Trophoblast cell (in vitro differentiated cells and primary cell): ENCODE measurements at regions not wholly inside any gene's neighbourhood (a gene's known extent, or its start where the extent isn't known, plus 50 kb on each side); places are given as distances from the start of the nearest gene placed in this dataset.

Source experiments
- DNase-seq, 2 donors: peaks; one replicate each; pipeline ENCODE4 v3.0.0-alpha.2; 2016
- H2AFZ ChIP-seq: 2 replicates; pipeline ENCODE4 v1.6.1; 2013; ENCODE audit warnings: low read length, moderate library complexity, mild to moderate bottlenecking; ENCODE audit not compliant: insufficient read depth, poor library complexity
- H2AK5ac ChIP-seq: 2 replicates; pipeline ENCODE4 v1.6.1; 2013; ENCODE audit warnings: mild to moderate bottlenecking, low read length
- H2BK120ac ChIP-seq: 2 replicates; pipeline ENCODE4 v1.6.1; 2013; ENCODE audit warnings: low read length, mild to moderate bottlenecking, moderate library complexity; ENCODE audit not compliant: insufficient read depth, poor library complexity
- H2BK12ac ChIP-seq: 2 replicates; pipeline ENCODE4 v1.6.1; 2013; ENCODE audit warnings: mild to moderate bottlenecking, low read length, moderate library complexity
- H2BK5ac ChIP-seq: 2 replicates; pipeline ENCODE4 v1.6.1; 2013; ENCODE audit warnings: low read length, low read depth, moderate library complexity, mild to moderate bottlenecking; ENCODE audit not compliant: poor library complexity
- H3K14ac ChIP-seq: 2 replicates; pipeline ENCODE4 v1.6.1; 2013; ENCODE audit warnings: mild to moderate bottlenecking, low read length
- H3K18ac ChIP-seq: 2 replicates; pipeline ENCODE4 v1.6.1; 2013; ENCODE audit warnings: mild to moderate bottlenecking, low read length
- H3K23ac ChIP-seq: 2 replicates; pipeline ENCODE4 v1.6.1; 2013; ENCODE audit warnings: low read length
- H3K27ac ChIP-seq: 2 replicates; pipeline ENCODE4 v1.5.1; 2013; ENCODE audit warnings: low read depth, mild to moderate bottlenecking, inconsistent platforms, low read length, moderate library complexity
- H3K27me3 ChIP-seq: 2 replicates; pipeline ENCODE4 v1.6.1; 2013; ENCODE audit warnings: inconsistent platforms, mild to moderate bottlenecking, low read length, moderate library complexity; ENCODE audit not compliant: insufficient read depth
- H3K36me3 ChIP-seq, 2 experiments: 1 replicate in 1 of 2; 2 replicates in 1 of 2; pipeline ENCODE4 v1.6.1; 2013; ENCODE audit warnings: low read length in 2 of 2, mild to moderate bottlenecking in 2 of 2, moderate library complexity in 1 of 2; ENCODE audit not compliant: insufficient read depth in 2 of 2, control insufficient read depth in 1 of 2
- H3K4ac ChIP-seq: 2 replicates; pipeline ENCODE4 v1.6.1; 2013; ENCODE audit warnings: low read depth, mild to moderate bottlenecking, low read length, moderate library complexity
- H3K4me1 ChIP-seq, 2 experiments: 1 replicate in 1 of 2; 2 replicates in 1 of 2; pipeline ENCODE4 v1.6.1; 2013; ENCODE audit warnings: low read length in 2 of 2, mild to moderate bottlenecking in 2 of 2, moderate library complexity in 1 of 2; ENCODE audit not compliant: insufficient read depth in 2 of 2, control insufficient read depth in 1 of 2
- H3K4me2 ChIP-seq: 2 replicates; pipeline ENCODE4 v1.6.1; 2013; ENCODE audit warnings: inconsistent platforms, mild to moderate bottlenecking, low read length, moderate library complexity
- H3K4me3 ChIP-seq: 2 replicates; pipeline ENCODE4 v1.5.1; 2013; ENCODE audit warnings: mild to moderate bottlenecking, low read depth, low read length, inconsistent platforms
- H3K79me1 ChIP-seq: one replicate; pipeline ENCODE4 v1.6.1; 2013; ENCODE audit warnings: low read length
- H3K79me2 ChIP-seq: 2 replicates; pipeline ENCODE4 v1.6.1; 2013; ENCODE audit warnings: low read length, mild to moderate bottlenecking; ENCODE audit not compliant: control insufficient read depth, insufficient read depth, poor library complexity
- H3K9ac ChIP-seq: 2 replicates; pipeline ENCODE4 v1.6.1; 2013; ENCODE audit warnings: mild to moderate bottlenecking, low read length
- H3K9me3 ChIP-seq: 2 replicates; pipeline ENCODE4 v1.6.1; 2013; ENCODE audit warnings: low read depth, mild to moderate bottlenecking, control low read depth, inconsistent platforms, low read length; ENCODE audit not compliant: insufficient read depth
- H4K12ac ChIP-seq: 2 replicates; pipeline ENCODE4 v1.6.1; 2013; ENCODE audit warnings: low read depth, mild to moderate bottlenecking, low read length, moderate library complexity
- H4K8ac ChIP-seq: 2 replicates; pipeline ENCODE4 v1.6.1; 2013; ENCODE audit warnings: low read depth, mild to moderate bottlenecking, low read length, moderate library complexity
- H4K91ac ChIP-seq: one replicate; pipeline ENCODE4 v1.6.1; 2013; ENCODE audit warnings: low read depth, mild to moderate bottlenecking, low read length, moderate library complexity
- WGBS: extraction: QIAGEN DNeasy Blood & Tissue Kit; methylation state at CpG from one replicate; pipeline ENCODE4 v1.1.7; 2013; ENCODE audit warnings: missing lambda C conversion rate; ENCODE audit not compliant: insufficient read length, insufficient coverage; ENCODE audit errors: extremely low coverage; 5-methylcytosine and 5-hydroxymethylcytosine counted together

DNA sequence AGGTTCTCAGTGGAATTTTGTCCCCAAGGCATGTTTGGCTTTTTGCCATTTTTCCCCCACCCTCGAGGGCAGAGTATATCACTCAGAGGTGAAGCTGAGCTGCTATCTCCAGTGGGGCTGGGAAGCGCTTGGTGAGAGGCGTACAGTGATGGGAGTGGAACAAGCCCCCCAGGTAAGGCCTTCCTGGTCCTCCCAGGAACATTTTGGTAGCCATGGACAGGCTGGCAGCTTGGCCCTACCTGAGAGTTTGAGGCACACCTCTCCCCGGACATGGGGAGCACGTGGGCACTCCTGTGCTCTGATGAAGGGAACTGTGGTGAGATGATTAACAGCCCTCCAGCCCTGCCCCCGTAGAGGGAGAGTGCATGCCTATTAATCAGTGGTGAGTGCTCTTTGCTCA, 99.3 kb downstream of the C1QL2 start:
- no peak overlapping the region for H4K12ac ChIP-seq
- no peak overlapping the region for H3K9ac ChIP-seq
- no peaks in the 10 kb centered on the region for H3K79me1 ChIP-seq
- no peak overlapping the region for H3K4ac ChIP-seq
- H2BK12ac ChIP-seq = no peak overlapping the region
- H2BK120ac ChIP-seq = no peak overlapping the region
- no peaks in the 10 kb centered on the region for H3K79me2 ChIP-seq
- H4K91ac ChIP-seq = no peak overlapping the region
- H3K27me3 ChIP-seq = no peaks in the 10 kb centered on the region
- H3K4me2 ChIP-seq = no peak overlapping the region
- no peak overlapping the region for H3K23ac ChIP-seq
- H3K4me3 ChIP-seq = no peak overlapping the region
- no peak overlapping the region for H2AK5ac ChIP-seq
- H4K8ac ChIP-seq = no peak overlapping the region
- H2BK5ac ChIP-seq = no peak overlapping the region
- H3K36me3 ChIP-seq = no peaks in the 10 kb centered on the region
- DNase-seq = no peak
- no peak overlapping the region for H3K18ac ChIP-seq
- WGBS = no CpG with 5 or more reads among the region's 6 CpGs
- peaks cover 4% of the 10 kb centered on the region for H3K9me3 ChIP-seq
- no peak overlapping the region for H3K14ac ChIP-seq
- H3K4me1 ChIP-seq = no peaks in the 10 kb centered on the region
- no peak overlapping the region for H2AFZ ChIP-seq
- H3K27ac ChIP-seq = no peak overlapping the region

DNA sequence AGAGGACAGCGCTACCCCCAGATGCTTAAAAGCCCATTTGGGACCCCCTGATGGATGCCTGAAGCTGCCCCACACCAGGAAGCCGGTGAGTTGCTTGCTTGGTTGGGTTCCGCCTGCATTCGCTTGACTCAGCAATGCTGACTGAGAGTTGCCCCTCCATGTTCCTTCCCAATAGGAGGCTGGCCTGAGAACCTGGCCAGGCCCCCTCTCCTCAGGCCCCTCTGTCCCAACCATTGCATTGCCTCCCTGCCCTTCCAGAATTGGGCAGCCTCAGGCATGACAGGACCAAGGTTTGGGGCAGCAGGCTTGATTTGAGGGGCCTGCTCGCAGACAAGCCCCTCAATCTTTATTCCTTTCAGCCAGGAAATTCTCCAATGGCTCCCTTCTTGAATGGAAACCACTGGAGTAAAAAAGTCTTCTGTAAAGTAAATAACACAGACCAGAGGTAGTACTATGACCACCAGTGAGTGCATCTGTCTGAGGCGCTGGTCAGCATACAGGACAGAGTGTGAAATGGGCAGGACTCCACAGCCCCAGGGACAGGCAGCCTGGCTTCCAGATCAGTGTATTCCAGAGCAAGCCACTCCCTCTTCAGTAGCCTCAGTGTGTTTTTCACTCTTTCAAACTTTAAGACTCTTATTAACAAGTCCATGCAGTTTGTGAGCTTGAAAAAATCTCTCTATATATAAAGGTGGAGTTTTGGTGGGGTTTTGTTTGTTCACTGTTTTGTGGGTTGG, 104.7 kb downstream of the C1QL2 start:
- Histone ChIP-seq H4K91ac (no peak overlapping the region), H3K4me3 (no peak overlapping the region), H2BK5ac (no peak overlapping the region), H3K27ac (no peak overlapping the region), H3K27me3 (no peaks in the 10 kb centered on the region), H3K4ac (no peak overlapping the region), H3K9me3 (peaks cover 4% of the 10 kb centered on the region), H3K79me1 (no peaks in the 10 kb centered on the region), H3K14ac (no peak overlapping the region), H2BK120ac (no peak overlapping the region), H4K8ac (no peak overlapping the region), H2AFZ (no peak overlapping the region), H2BK12ac (no peak overlapping the region), H3K4me1 (no peaks in the 10 kb centered on the region), H3K23ac (no peak overlapping the region), H3K4me2 (no peak overlapping the region), H4K12ac (no peak overlapping the region), H3K9ac (no peak overlapping the region), H3K36me3 (no peaks in the 10 kb centered on the region), H3K79me2 (no peaks in the 10 kb centered on the region), H3K18ac (no peak overlapping the region), H2AK5ac (no peak overlapping the region)
- DNase-seq = no peak
- WGBS = no CpG with 5 or more reads among the region's 6 CpGs

DNA sequence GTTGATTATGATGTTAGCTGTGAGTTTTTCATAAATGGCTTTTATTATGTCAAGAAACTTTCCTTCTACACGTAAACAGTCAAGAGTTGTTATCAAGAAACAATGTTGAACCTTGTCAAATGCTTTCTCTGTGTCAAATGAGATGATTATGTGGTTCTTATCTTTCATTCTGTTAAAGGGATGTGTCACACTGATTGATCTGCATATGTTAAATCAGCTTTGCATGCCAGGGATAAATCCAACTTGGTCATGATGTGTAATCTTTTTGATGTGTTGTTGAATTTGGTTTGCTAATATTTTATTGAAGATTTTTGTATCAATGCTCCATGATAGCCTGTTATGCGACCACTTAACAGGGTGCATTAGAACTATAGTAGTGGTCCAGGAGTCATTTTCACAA, 107.3 kb downstream of the C1QL2 start:
- H2BK5ac ChIP-seq = no peak overlapping the region
- no peaks in the 10 kb centered on the region for H3K36me3 ChIP-seq
- H3K27me3 ChIP-seq = no peaks in the 10 kb centered on the region
- no peak overlapping the region for H3K23ac ChIP-seq
- H2BK12ac ChIP-seq = no peak overlapping the region
- H4K12ac ChIP-seq = no peak overlapping the region
- WGBS = no CpG with 5 or more reads among the region's 2 CpGs
- H3K18ac ChIP-seq = no peak overlapping the region
- no peak overlapping the region for H3K27ac ChIP-seq
- no peak overlapping the region for H2BK120ac ChIP-seq
- H3K9ac ChIP-seq = no peak overlapping the region
- no peak overlapping the region for H2AFZ ChIP-seq
- no peak overlapping the region for H2AK5ac ChIP-seq
- H3K4me3 ChIP-seq = no peak overlapping the region
- H4K91ac ChIP-seq = no peak overlapping the region
- DNase-seq = no peak
- H3K4me1 ChIP-seq = no peaks in the 10 kb centered on the region
- H4K8ac ChIP-seq = no peak overlapping the region
- H3K9me3 ChIP-seq = peaks cover 2% of the 10 kb centered on the region
- H3K4me2 ChIP-seq = no peak overlapping the region
- H3K79me1 ChIP-seq = no peaks in the 10 kb centered on the region
- no peak overlapping the region for H3K4ac ChIP-seq
- no peak overlapping the region for H3K14ac ChIP-seq
- H3K79me2 ChIP-seq = no peaks in the 10 kb centered on the region

DNA sequence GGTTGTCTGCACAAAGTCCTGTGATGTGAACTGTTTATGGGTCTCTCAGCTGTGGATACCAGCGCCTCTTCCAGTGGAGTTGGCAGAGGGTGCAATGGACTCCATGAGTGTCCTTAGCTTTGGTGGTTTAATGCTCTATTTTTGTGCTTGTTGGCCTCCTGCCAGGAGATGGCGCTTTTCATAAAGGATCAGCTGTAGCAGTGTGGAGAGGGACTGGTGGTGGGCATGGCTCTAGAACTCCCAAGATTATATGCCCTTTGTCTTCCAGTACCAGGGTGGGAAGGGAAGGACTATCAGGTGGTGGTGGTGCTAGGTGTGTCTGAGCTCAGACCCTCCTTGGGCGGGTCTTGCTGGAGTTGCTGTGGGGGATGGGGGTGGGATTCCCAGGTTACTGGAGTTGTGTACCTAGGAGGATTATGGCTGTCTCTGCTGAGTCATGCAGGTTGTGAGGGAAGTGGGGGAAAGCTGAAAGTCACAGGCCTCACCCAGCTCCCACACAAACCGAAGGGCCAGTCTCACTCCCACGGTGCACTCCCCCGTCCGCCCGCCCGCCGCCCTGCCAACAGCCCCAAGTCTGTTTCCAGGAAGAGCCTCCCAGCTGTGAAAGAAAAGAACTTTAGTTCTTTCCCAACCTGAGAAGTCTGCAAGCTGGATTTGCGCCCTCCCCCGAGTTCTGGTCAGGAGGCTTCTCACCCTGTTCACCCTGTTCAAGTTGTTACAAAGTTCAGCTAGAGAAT, 108.1 kb downstream of the MARCO start:
- Histone ChIP-seq H3K27ac (no peak overlapping the region), H2AFZ (no peak overlapping the region), H3K27me3 (no peaks in the 10 kb centered on the region), H2AK5ac (no peak overlapping the region), H3K14ac (no peak overlapping the region), H3K18ac (no peak overlapping the region), H3K36me3 (no peaks in the 10 kb centered on the region), H2BK5ac (no peak overlapping the region), H3K4me1 (no peaks in the 10 kb centered on the region), H3K79me2 (no peaks in the 10 kb centered on the region), H3K23ac (no peak overlapping the region), H3K9ac (peak overlapping the region; percentile 46), H3K79me1 (no peaks in the 10 kb centered on the region), H3K4me2 (no peak overlapping the region), H3K9me3 (no peaks in the 10 kb centered on the region), H3K4me3 (no peak overlapping the region), H4K12ac (no peak overlapping the region), H4K8ac (no peak overlapping the region), H4K91ac (no peak overlapping the region), H3K4ac (no peak overlapping the region), H2BK120ac (no peak overlapping the region), H2BK12ac (no peak overlapping the region)
- WGBS = no CpG with 5 or more reads among the region's 12 CpGs
- DNase-seq = peak in 1 of 2 donors; percentile 9
